VCaP (cell line): ENCODE measurements at regions not wholly inside any gene's neighbourhood (a gene's known extent, or its start where the extent isn't known, plus 50 kb on each side); places are given as distances from the start of the nearest gene placed in this dataset.

Experiments
- H3K27ac ChIP-seq: fragments of 450-650 bp; 2 replicates; pipeline ENCODE4 v1.5.1; 2017
- TF ChIP-seq, protein P1 (sequence below): fragments of 450-650 bp; conservative IDR thresholded peaks from 2 replicates; pipeline ENCODE4 v1.5.1; 2017; ENCODE audit warnings: mild to moderate bottlenecking, moderate library complexity

DNA sequence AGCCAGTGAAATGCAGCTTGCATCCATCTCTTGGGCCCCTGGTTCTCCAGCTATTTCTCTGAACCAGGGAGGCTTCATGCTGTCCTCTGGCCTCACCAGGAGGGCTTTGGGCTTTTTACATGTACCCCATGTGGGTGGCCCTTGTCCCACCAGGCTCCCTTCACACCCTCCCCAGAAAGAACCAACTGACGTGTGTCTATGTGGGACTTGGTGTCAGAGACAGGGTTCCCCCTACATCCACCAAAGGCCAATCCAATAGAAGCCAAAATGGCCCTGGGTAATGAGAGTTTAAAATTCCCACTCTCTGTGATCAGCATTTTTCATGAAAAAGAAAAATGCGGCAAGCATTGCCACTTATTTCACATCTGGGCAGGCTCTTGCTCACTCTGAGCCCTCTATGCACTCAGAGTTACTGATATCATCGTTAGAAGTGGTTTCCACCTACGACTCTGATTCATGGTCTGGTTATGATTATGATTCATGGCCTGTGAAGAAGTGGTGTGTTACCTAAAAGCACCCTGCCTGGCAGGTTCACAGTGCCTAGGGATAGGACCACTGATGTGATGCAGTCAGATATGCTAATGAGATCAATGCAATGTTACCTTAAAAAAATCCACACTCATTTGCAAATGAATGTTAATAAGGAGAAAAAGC is 133.5 kb downstream of the BUB3 start:
- TF ChIP-seq, protein P1, sequence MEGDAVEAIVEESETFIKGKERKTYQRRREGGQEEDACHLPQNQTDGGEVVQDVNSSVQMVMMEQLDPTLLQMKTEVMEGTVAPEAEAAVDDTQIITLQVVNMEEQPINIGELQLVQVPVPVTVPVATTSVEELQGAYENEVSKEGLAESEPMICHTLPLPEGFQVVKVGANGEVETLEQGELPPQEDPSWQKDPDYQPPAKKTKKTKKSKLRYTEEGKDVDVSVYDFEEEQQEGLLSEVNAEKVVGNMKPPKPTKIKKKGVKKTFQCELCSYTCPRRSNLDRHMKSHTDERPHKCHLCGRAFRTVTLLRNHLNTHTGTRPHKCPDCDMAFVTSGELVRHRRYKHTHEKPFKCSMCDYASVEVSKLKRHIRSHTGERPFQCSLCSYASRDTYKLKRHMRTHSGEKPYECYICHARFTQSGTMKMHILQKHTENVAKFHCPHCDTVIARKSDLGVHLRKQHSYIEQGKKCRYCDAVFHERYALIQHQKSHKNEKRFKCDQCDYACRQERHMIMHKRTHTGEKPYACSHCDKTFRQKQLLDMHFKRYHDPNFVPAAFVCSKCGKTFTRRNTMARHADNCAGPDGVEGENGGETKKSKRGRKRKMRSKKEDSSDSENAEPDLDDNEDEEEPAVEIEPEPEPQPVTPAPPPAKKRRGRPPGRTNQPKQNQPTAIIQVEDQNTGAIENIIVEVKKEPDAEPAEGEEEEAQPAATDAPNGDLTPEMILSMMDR, result no peak
- H3K27ac ChIP-seq, result no peak overlapping the region

GRCh38 chr10:123289432-123289831 is 135.2 kb downstream of the BUB3 start:
- H3K27ac ChIP-seq, result no peak overlapping the region
- TF ChIP-seq, protein P1, result no peak

GRCh38 chr10:123294109-123294508 is 139.9 kb downstream of the BUB3 start:
- TF ChIP-seq, protein P1, result no peak
- H3K27ac ChIP-seq, result no peak overlapping the region

- TF ChIP-seq, protein P1, result no peak
- no peak overlapping the region for H3K27ac ChIP-seq
These were observed 140.7 kb downstream of the BUB3 start for GRCh38 chr10:123294886-123295285.

GRCh38 chr10:123295644-123296043 is 141.4 kb downstream of the BUB3 start:
- TF ChIP-seq, protein P1, result no peak
- H3K27ac ChIP-seq, result no peak overlapping the region

GRCh38 chr10:123297175-123297574 is 143.0 kb downstream of the BUB3 start:
- no peak overlapping the region for H3K27ac ChIP-seq
- TF ChIP-seq, protein P1, result no peak

DNA sequence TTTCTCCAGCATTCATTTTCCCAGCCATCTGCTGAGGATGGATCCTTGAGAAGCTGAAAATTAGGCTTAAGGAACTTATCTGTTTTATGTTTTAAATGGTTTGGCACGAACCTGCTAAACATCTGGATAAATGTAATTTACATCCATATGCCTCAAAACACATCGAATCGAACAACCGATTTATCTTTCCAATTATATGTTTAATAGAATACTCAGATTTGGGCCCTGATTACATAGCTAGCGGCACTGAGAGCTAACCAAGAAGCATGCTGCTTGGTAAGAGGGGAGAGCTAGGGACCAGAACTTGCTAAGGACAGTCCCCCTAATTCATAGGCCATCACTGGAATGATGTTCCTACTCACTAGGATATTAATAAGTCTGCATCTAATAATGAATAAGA is 144.4 kb downstream of the BUB3 start:
- TF ChIP-seq, protein P1, result no peak
- H3K27ac ChIP-seq, result no peak overlapping the region
